ENCODE measurements at regions not wholly inside any gene's neighbourhood (a gene's known extent, or its start where the extent isn't known, plus 50 kb on each side); places are given as distances from the start of the nearest gene placed in this dataset.

DNA sequence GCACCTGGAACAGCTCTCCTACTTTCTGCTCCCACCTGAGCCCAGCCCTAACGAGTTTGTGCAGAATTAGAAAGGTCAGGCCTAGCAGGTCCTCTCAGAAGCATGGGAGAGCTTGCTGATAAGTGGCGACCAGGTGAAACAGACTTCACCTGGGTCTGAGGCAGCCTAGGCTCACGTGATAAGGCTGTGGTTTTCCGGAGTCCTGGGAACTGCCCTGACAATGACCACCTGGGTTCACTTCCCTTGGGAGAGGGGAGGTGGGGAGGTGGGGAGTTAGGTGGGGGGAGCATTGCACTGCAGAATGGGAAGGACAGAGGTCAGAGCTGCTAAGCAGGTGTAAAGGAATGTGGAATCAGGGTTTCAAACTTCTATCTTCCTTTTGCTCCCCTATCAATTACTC lies 152.9 kb upstream of the MAP1B start:
- TF ChIP-seq, protein P1, sequence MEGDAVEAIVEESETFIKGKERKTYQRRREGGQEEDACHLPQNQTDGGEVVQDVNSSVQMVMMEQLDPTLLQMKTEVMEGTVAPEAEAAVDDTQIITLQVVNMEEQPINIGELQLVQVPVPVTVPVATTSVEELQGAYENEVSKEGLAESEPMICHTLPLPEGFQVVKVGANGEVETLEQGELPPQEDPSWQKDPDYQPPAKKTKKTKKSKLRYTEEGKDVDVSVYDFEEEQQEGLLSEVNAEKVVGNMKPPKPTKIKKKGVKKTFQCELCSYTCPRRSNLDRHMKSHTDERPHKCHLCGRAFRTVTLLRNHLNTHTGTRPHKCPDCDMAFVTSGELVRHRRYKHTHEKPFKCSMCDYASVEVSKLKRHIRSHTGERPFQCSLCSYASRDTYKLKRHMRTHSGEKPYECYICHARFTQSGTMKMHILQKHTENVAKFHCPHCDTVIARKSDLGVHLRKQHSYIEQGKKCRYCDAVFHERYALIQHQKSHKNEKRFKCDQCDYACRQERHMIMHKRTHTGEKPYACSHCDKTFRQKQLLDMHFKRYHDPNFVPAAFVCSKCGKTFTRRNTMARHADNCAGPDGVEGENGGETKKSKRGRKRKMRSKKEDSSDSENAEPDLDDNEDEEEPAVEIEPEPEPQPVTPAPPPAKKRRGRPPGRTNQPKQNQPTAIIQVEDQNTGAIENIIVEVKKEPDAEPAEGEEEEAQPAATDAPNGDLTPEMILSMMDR (IDR thresholded peaks at IDR 0.05; ENCODE audit: borderline replicate concordance, insufficient read depth, low read depth, low read length) = no peak
- no peak overlapping the region for H3K4me3 ChIP-seq (ENCODE audit: low read depth, low read length)

DNA sequence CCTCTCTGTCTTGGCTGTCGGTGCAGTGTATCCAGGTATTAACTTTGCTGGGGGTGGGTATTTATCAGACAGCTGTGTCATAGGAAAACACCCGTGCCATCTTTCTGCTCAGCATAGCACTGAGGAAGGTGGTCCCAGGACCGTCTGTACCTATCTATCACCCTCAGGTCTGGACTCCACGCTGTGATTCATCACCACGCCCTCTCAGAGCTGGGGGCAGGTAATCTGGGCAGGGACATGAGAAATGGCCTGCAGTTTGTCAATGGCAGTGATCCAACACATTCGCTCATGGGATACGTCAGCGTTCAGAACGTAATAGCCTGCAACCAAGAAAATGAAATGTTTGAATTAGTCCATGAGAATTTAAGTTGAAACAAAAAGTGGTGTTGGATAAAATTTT lies 151.6 kb upstream of the MAP1B start:
- no peak overlapping the region for H3K4me3 ChIP-seq (ENCODE audit: low read depth, low read length)
- TF ChIP-seq, protein P1 (IDR thresholded peaks at IDR 0.05; ENCODE audit: borderline replicate concordance, insufficient read depth, low read depth, low read length) = no peak

DNA sequence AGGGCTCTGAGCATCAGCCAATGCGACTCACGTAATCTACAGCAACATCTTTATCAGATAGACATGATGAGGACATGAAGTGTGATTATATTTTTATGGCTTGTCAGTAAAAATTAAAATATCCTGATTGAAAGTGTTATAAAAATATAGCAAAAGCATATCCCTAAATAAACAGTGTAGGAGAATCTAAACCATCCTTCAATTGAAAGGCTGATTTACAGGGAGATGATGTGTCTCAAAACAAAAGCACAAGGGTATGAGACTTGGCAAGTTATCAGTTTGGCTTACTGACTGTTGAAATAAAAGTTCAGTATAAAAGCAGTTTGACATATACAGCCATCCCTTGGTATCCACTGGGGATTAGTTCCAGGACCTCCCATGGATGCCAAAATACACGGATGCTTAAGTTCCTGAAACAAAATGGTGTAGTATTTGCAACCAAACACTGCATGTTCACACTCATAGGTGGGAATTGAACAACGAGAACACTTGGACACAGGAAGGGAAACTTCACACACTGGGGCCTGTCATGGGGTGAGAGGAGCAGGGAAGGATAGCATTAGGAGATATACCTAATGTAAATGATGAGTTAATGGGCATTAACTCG lies 149.9 kb upstream of the MAP1B start:
- TF ChIP-seq, protein P1 (IDR thresholded peaks at IDR 0.05; ENCODE audit: borderline replicate concordance, insufficient read depth, low read depth, low read length) = no peak
- H3K4me3 ChIP-seq (ENCODE audit: low read depth, low read length) = no peak overlapping the region

DNA sequence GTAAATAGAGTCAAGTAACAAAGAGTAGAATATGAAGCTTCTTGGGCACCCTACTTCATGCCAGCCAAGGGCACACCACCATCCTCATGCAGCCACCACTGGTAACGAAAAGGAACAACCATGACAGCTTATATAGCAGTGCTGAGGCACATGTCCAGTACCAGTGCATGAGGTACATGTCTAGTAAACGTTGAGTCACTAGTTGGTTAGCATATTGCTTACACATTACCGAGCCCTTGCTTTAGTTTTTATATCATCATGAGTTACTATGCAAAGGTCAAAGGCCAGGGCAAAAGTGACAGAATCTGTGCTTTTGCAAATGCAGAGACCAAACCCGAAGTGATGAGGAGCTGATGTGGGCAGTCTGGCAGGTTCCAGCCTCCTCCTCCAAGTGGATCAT lies 147.1 kb upstream of the MAP1B start:
- no peak overlapping the region for H3K4me3 ChIP-seq (ENCODE audit: low read depth, low read length)
- TF ChIP-seq, protein P1 (IDR thresholded peaks at IDR 0.05; ENCODE audit: borderline replicate concordance, insufficient read depth, low read depth, low read length) = no peak

DNA sequence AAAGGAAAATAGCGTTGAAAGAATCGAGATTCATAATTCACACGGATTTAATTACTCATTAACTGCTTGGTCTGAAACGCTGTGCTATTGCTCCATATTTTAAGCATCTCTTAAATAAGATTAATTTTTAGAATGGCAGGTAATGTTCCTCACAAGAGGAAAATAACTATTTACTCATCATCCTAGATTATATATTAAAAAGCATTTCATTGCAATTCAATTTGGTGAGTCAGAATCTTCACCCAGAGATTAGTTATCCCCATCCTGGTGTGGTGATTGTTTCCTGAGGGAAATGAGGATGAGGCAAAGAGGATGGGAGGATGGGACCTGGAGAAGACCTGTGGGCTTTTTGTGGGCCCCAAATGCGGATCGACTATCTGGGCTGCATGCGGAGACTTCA lies 145.5 kb upstream of the MAP1B start:
- TF ChIP-seq, protein P1 (IDR thresholded peaks at IDR 0.05; ENCODE audit: borderline replicate concordance, insufficient read depth, low read depth, low read length) = no peak
- no peak overlapping the region for H3K4me3 ChIP-seq (ENCODE audit: low read depth, low read length)

DNA sequence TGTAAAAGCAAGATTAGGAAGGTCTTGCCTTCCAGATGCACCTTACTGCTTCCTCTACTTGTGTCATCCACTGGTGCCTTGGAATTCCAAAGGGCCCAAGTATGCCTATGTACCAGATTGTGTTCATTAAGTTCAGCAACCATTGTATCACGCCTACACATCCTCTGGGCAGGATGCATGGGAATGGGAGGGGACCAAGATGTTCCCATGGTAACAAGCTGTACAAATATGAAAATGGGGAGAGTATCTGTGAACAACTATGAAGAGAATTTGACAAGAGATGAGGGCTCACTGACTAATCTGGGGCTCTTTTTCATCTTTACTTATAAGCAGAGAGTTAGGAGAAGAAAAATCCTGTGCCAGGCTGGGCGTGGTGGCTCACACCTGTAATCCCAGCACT lies 137.8 kb upstream of the MAP1B start:
- no peak overlapping the region for H3K4me3 ChIP-seq (ENCODE audit: low read depth, low read length)
- TF ChIP-seq, protein P1 (IDR thresholded peaks at IDR 0.05; ENCODE audit: borderline replicate concordance, insufficient read depth, low read depth, low read length) = no peak

DNA sequence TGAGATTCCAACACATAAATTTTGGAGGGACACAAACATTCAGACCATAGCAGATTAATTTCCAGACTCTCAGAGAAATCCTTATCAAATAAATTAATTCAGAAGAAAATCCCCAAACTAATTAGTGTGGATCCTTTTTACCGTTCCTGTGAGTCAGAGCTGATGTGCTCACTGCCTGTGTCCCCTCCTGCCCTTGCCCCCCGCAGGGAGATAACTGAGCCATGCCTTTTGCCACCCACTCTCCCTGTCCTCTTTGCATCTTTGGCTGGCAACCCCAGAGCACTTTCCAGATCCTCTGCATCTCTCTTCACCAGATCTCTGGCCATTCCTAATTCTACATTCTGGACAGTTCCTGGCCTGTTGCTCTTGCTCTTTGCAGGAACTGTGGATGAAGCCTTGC lies 135.4 kb upstream of the MAP1B start:
- TF ChIP-seq, protein P1 (IDR thresholded peaks at IDR 0.05; ENCODE audit: borderline replicate concordance, insufficient read depth, low read depth, low read length) = no peak
- no peak overlapping the region for H3K4me3 ChIP-seq (ENCODE audit: low read depth, low read length)
